HG02763 (cell line): ENCODE measurements at regions not wholly inside any gene's neighbourhood (a gene's known extent, or its start where the extent isn't known, plus 50 kb on each side); places are given as distances from the start of the nearest gene placed in this dataset.

Experiments
- ATAC-seq: cut with Tn5 transposase; IDR thresholded peaks from one replicate; pipeline ENCODE4 v1.9.1; 2021; ENCODE audit warnings: mild to moderate bottlenecking, moderate library complexity; ENCODE audit not compliant: unreplicated experiment

GRCh38 chr13:82878536-82878935, 1003.7 kb downstream of the SLITRK1 start:
- no peak for ATAC-seq

GRCh38 chr13:82867284-82867683, 1015.0 kb downstream of the SLITRK1 start:
- no peak for ATAC-seq

- no peak for ATAC-seq
These were observed 1031.6 kb downstream of the SLITRK1 start for GRCh38 chr13:82850644-82851043.

- no peak for ATAC-seq
These were observed 1033.5 kb downstream of the SLITRK1 start for GRCh38 chr13:82848766-82849165.

- ATAC-seq, result no peak
These were observed 1034.7 kb downstream of the SLITRK1 start for GRCh38 chr13:82847595-82847994.

- ATAC-seq, result no peak
These were observed 1048.4 kb downstream of the SLITRK1 start for GRCh38 chr13:82833923-82834322.

- no peak for ATAC-seq
These were observed 1053.2 kb downstream of the SLITRK1 start for GRCh38 chr13:82829040-82829439.

GRCh38 chr13:82827724-82828123, 1054.5 kb downstream of the SLITRK1 start:
- no peak for ATAC-seq

GRCh38 chr13:82822935-82823334, 1059.3 kb downstream of the SLITRK1 start:
- no peak for ATAC-seq

- no peak for ATAC-seq
These were observed 1065.1 kb downstream of the SLITRK1 start for GRCh38 chr13:82817133-82817532.

GRCh38 chr13:82815791-82816190, 1066.5 kb downstream of the SLITRK1 start:
- no peak for ATAC-seq

GRCh38 chr13:82803341-82803740, 1078.9 kb downstream of the SLITRK1 start:
- ATAC-seq, result no peak

- ATAC-seq, result no peak
These were observed 1079.7 kb downstream of the SLITRK1 start for GRCh38 chr13:82802528-82802927.

- ATAC-seq, result no peak
These were observed 1081.9 kb downstream of the SLITRK1 start for GRCh38 chr13:82800391-82800790.

GRCh38 chr13:82797876-82798275, 1084.4 kb downstream of the SLITRK1 start:
- no peak for ATAC-seq

GRCh38 chr13:82791035-82791434, 1091.2 kb downstream of the SLITRK1 start:
- ATAC-seq, result no peak

- no peak for ATAC-seq
These were observed 1109.5 kb downstream of the SLITRK1 start for GRCh38 chr13:82772816-82773215.

GRCh38 chr13:82766732-82767321, 1115.4 kb downstream of the SLITRK1 start:
- no peak for ATAC-seq

GRCh38 chr13:82758044-82758443, 1124.2 kb downstream of the SLITRK1 start:
- no peak for ATAC-seq

- ATAC-seq, result no peak
These were observed 1131.1 kb downstream of the SLITRK1 start for GRCh38 chr13:82751206-82751605.

GRCh38 chr13:82749551-82749950, 1132.7 kb downstream of the SLITRK1 start:
- ATAC-seq, result no peak

GRCh38 chr13:82747958-82748357, 1134.3 kb downstream of the SLITRK1 start:
- ATAC-seq, result no peak

GRCh38 chr13:82747291-82747690, 1135.0 kb downstream of the SLITRK1 start:
- ATAC-seq, result no peak
